ENCODE measurements at regions not wholly inside any gene's neighbourhood (a gene's known extent, or its start where the extent isn't known, plus 50 kb on each side); places are given as distances from the start of the nearest gene placed in this dataset.
A peak's percentile ranks its signal among the peaks of the same experiment; 100 is the strongest.
"Not testable (repeated sequence)": the region's sequence is repeated elsewhere in the genome, so short reads cannot be mapped to it uniquely, and the experiment has no call there.

DNA sequence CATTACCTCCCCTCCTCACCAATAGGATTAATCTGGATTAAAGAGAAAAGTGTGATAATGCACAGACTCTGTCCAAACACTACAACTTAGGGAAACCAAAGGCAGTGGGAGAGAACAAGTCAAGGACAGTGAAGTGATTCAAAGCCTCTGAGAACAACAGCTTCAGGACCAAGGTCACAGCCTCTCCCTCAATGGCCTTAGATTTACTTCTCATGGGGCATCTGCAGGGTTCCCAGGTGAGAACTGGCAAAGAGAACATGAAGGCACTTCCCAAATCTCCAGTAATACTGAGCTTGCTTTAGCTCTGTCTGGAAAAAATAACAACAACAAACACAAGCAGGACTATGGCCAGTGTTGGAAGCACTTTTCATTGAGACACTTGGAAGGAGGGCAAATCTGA is 99.8 kb upstream of the GOLGA6L22 start:
- DNase-seq (ENCODE audit: extremely low read depth in 1 of 4, low spot score in 3 of 4); H3K4me1 ChIP-seq (replicated peaks in 1 of 2; ENCODE audit: control insufficient read depth in 2 of 2, insufficient read depth in 2 of 2, low read length in 2 of 2); H3K9ac ChIP-seq (ENCODE audit: insufficient read depth in 1 of 2, low read depth in 2 of 2, low read length in 2 of 2); intact Hi-C loops (cut with micrococcal nuclease); CTCF ChIA-PET (ENCODE audit: low intra/inter-chr PET ratio); H3K4me2 ChIP-seq (ENCODE audit: insufficient read depth, low read length); H3K79me2 ChIP-seq (ENCODE audit: control insufficient read depth, insufficient read depth, low read length); in situ Hi-C loops (cut with MboI); H4K20me1 ChIP-seq (replicated peaks; ENCODE audit: control insufficient read depth, insufficient read depth, low read length); H3K9me3 ChIP-seq (replicated peaks; ENCODE audit: control insufficient read depth, insufficient read depth, low read depth, low read length); H3K36me3 ChIP-seq (ENCODE audit: control insufficient read depth, insufficient read depth, low read length); H3K27me3 ChIP-seq (ENCODE audit: control insufficient read depth in 2 of 2, insufficient read depth in 2 of 2, low read length in 2 of 2); FAIRE-seq; H2AFZ ChIP-seq (ENCODE audit: low read depth, low read length); H3K9me1 ChIP-seq (ENCODE audit: control insufficient read depth, insufficient read depth, low read length); ATAC-seq; H3K4me3 ChIP-seq; BruUV-seq (replicated peaks); POLR2A ChIA-PET; H3K27ac ChIP-seq (ENCODE audit: extremely low read depth, low read depth, low read length): not testable (repeated sequence)

DNA sequence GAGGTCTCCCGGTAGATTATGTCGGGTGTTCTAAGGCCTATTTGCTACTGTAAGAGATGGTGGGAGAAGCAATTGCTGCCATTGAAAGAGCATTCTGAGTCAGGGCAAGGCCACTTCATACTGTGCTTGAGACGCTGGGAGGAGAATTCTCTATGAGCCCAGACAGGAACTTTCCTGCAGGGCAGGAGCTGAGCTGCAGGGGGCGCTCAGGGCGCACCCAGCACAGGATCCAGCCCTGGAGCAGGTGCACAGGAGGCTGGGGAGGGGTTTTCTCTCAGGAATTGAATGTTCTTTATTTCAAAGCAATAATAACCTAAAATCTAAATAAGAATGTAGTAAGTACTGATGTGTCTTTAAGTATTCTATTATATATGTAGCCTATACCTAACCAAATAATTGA is 99.1 kb upstream of the GOLGA6L22 start:
- FAIRE-seq; H2AFZ ChIP-seq (ENCODE audit: low read depth, low read length); H3K4me2 ChIP-seq (ENCODE audit: insufficient read depth, low read length); H3K27me3 ChIP-seq (ENCODE audit: control insufficient read depth in 2 of 2, insufficient read depth in 2 of 2, low read length in 2 of 2); H3K9me1 ChIP-seq (ENCODE audit: control insufficient read depth, insufficient read depth, low read length); in situ Hi-C loops (cut with MboI); H3K4me3 ChIP-seq; BruUV-seq (replicated peaks); H3K79me2 ChIP-seq (ENCODE audit: control insufficient read depth, insufficient read depth, low read length); CTCF ChIA-PET (ENCODE audit: low intra/inter-chr PET ratio); H3K9ac ChIP-seq (ENCODE audit: insufficient read depth in 1 of 2, low read depth in 2 of 2, low read length in 2 of 2); H3K36me3 ChIP-seq (ENCODE audit: control insufficient read depth, insufficient read depth, low read length); H3K9me3 ChIP-seq (replicated peaks; ENCODE audit: control insufficient read depth, insufficient read depth, low read depth, low read length); DNase-seq (ENCODE audit: extremely low read depth in 1 of 4, low spot score in 3 of 4); POLR2A ChIA-PET; intact Hi-C loops (cut with micrococcal nuclease); H3K4me1 ChIP-seq (replicated peaks in 1 of 2; ENCODE audit: control insufficient read depth in 2 of 2, insufficient read depth in 2 of 2, low read length in 2 of 2); H3K27ac ChIP-seq (ENCODE audit: extremely low read depth, low read depth, low read length); H4K20me1 ChIP-seq (replicated peaks; ENCODE audit: control insufficient read depth, insufficient read depth, low read length): not testable (repeated sequence)
- WGBS (ENCODE audit: insufficient coverage, low coverage, missing lambda C conversion rate) = 0% methylated on average over 2 of the region's 5 CpGs
- ATAC-seq = peak; percentile 100

DNA sequence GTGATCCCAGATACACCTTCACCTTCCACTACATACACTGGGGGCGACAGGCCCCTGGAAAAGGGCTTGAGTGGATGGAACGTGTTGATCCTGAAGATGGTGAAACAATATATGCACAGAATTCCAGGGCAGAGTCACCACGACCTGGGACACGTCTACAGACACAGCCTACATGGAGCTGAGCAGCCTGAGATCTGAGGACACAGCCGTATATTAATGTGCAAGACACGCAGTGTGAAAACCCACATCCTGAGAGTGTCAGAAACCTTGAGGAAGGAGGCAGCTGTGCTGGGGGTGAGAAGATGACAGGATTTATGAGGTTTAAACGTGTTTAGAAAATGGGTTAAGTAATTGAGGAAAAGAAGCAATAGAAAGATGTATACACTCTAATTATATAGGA is 98.0 kb upstream of the GOLGA6L22 start:
- BruUV-seq (replicated peaks) = not testable (repeated sequence)
- in situ Hi-C loops (cut with MboI) = loop anchor here (5.0 to 10.0 kb wide), 2 partner anchors 1096 to 1718 kb away; no protein-coding TSS in a partner anchor

DNA sequence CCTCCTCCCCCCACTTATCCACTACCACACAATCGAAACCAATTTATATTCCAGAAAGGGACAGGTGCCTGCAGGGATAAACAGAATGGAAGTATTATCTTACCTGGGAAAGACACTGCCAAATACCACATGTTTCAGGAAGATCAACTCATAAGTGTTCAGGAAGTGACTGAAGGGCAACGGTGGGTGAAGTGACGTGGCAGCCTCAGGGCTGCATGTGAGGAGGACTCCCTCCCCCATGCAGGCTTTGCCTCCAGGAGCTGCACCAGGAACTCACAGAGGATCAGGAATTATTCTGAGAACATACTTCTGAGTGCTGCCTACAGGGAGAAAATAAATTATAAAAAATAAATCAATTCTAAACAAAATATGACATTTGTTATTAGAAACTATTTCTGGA is 96.2 kb upstream of the GOLGA6L22 start:
- H3K36me3 ChIP-seq (ENCODE audit: control insufficient read depth, insufficient read depth, low read length); H3K4me1 ChIP-seq (replicated peaks in 1 of 2; ENCODE audit: control insufficient read depth in 2 of 2, insufficient read depth in 2 of 2, low read length in 2 of 2); BruUV-seq (replicated peaks); H3K4me2 ChIP-seq (ENCODE audit: insufficient read depth, low read length); intact Hi-C loops (cut with micrococcal nuclease); DNase-seq (ENCODE audit: extremely low read depth in 1 of 4, low spot score in 3 of 4); H3K9me1 ChIP-seq (ENCODE audit: control insufficient read depth, insufficient read depth, low read length); H3K27me3 ChIP-seq (ENCODE audit: control insufficient read depth in 2 of 2, insufficient read depth in 2 of 2, low read length in 2 of 2); H4K20me1 ChIP-seq (replicated peaks; ENCODE audit: control insufficient read depth, insufficient read depth, low read length); ATAC-seq; H3K4me3 ChIP-seq; H3K79me2 ChIP-seq (ENCODE audit: control insufficient read depth, insufficient read depth, low read length); H3K9me3 ChIP-seq (replicated peaks; ENCODE audit: control insufficient read depth, insufficient read depth, low read depth, low read length); FAIRE-seq; H3K27ac ChIP-seq (ENCODE audit: extremely low read depth, low read depth, low read length); H2AFZ ChIP-seq (ENCODE audit: low read depth, low read length); H3K9ac ChIP-seq (ENCODE audit: insufficient read depth in 1 of 2, low read depth in 2 of 2, low read length in 2 of 2); CTCF ChIA-PET (ENCODE audit: low intra/inter-chr PET ratio); POLR2A ChIA-PET: not testable (repeated sequence)
- in situ Hi-C loops (cut with MboI) = loop anchor here (5.0 to 10.0 kb wide), 2 partner anchors 1098 to 1720 kb away; no protein-coding TSS in a partner anchor
- no CpG with 5 or more reads among the region's 3 CpGs for WGBS (ENCODE audit: insufficient coverage, low coverage, missing lambda C conversion rate)

More for the DNA sequence above, 98.0 kb upstream of the GOLGA6L22 start:
- H3K4me3 ChIP-seq; H3K27me3 ChIP-seq (ENCODE audit: control insufficient read depth in 2 of 2, insufficient read depth in 2 of 2, low read length in 2 of 2); H3K79me2 ChIP-seq (ENCODE audit: control insufficient read depth, insufficient read depth, low read length); DNase-seq (ENCODE audit: extremely low read depth in 1 of 4, low spot score in 3 of 4); H3K27ac ChIP-seq (ENCODE audit: extremely low read depth, low read depth, low read length); intact Hi-C loops (cut with micrococcal nuclease); POLR2A ChIA-PET; H3K36me3 ChIP-seq (ENCODE audit: control insufficient read depth, insufficient read depth, low read length); H3K4me2 ChIP-seq (ENCODE audit: insufficient read depth, low read length); CTCF ChIA-PET (ENCODE audit: low intra/inter-chr PET ratio); ATAC-seq; H3K9me1 ChIP-seq (ENCODE audit: control insufficient read depth, insufficient read depth, low read length); H2AFZ ChIP-seq (ENCODE audit: low read depth, low read length); H3K4me1 ChIP-seq (replicated peaks in 1 of 2; ENCODE audit: control insufficient read depth in 2 of 2, insufficient read depth in 2 of 2, low read length in 2 of 2); H3K9ac ChIP-seq (ENCODE audit: insufficient read depth in 1 of 2, low read depth in 2 of 2, low read length in 2 of 2); H3K9me3 ChIP-seq (replicated peaks; ENCODE audit: control insufficient read depth, insufficient read depth, low read depth, low read length); FAIRE-seq; H4K20me1 ChIP-seq (replicated peaks; ENCODE audit: control insufficient read depth, insufficient read depth, low read length): not testable (repeated sequence)
- 5% methylated on average over 4 of the region's 7 CpGs for WGBS (ENCODE audit: insufficient coverage, low coverage, missing lambda C conversion rate)
